Mesenchymal stem cell (in vitro differentiated cells and primary cell): ENCODE measurements at regions not wholly inside any gene's neighbourhood (a gene's known extent, or its start where the extent isn't known, plus 50 kb on each side); places are given as distances from the start of the nearest gene placed in this dataset.

Source experiments
- DNase-seq: peaks from one replicate; pipeline ENCODE4 v3.0.0-alpha.2; 2013
- H2AFZ ChIP-seq: one replicate; pipeline ENCODE4 v1.6.1; 2013; ENCODE audit warnings: low read depth, mild to moderate bottlenecking, control low read depth, inconsistent platforms, low read length, moderate library complexity
- H2AK5ac ChIP-seq: 2 replicates; pipeline ENCODE4 v1.6.1; 2013; ENCODE audit warnings: low read length, moderate library complexity, mild to moderate bottlenecking, inconsistent platforms; ENCODE audit not compliant: severe bottlenecking
- H2BK120ac ChIP-seq: one replicate; pipeline ENCODE4 v1.6.1; 2013; ENCODE audit warnings: low read depth, mild to moderate bottlenecking, inconsistent platforms, low read length, moderate library complexity
- H2BK12ac ChIP-seq, 2 experiments: one replicate each; pipeline ENCODE4 v1.6.1; 2013; ENCODE audit warnings: inconsistent platforms in 2 of 2, low read length in 2 of 2, mild to moderate bottlenecking in 2 of 2, moderate library complexity in 2 of 2, control low read depth in 1 of 2
- H2BK15ac ChIP-seq: one replicate; pipeline ENCODE4 v1.6.1; 2013; ENCODE audit warnings: mild to moderate bottlenecking, low read depth, inconsistent platforms; ENCODE audit not compliant: poor library complexity, severe bottlenecking
- H2BK5ac ChIP-seq: 2 replicates; pipeline ENCODE4 v1.6.1; 2013; ENCODE audit warnings: low read depth, mild to moderate bottlenecking, low read length, control low read depth, inconsistent platforms; ENCODE audit not compliant: poor library complexity, severe bottlenecking
- H3K14ac ChIP-seq, 2 experiments: one replicate each; pipeline ENCODE4 v1.6.1; 2013; ENCODE audit warnings: inconsistent platforms in 2 of 2, low read length in 2 of 2, control low read depth in 1 of 2, mild to moderate bottlenecking in 1 of 2, moderate library complexity in 1 of 2
- H3K18ac ChIP-seq, 2 experiments: one replicate each; pipeline ENCODE4 v1.6.1; 2013; ENCODE audit warnings: inconsistent platforms in 2 of 2, low read length in 2 of 2, control low read depth in 1 of 2, low read depth in 1 of 2, mild to moderate bottlenecking in 1 of 2
- H3K23ac ChIP-seq, 2 experiments: one replicate each; pipeline ENCODE4 v1.6.1; 2013; ENCODE audit warnings: inconsistent platforms in 2 of 2, low read length in 2 of 2, mild to moderate bottlenecking in 2 of 2, moderate library complexity in 2 of 2, control low read depth in 1 of 2
- H3K27ac ChIP-seq: 2 replicates; pipeline ENCODE4 v1.5.1; 2013; ENCODE audit warnings: mild to moderate bottlenecking, moderate library complexity, low read length, control low read depth, inconsistent platforms; ENCODE audit not compliant: poor library complexity, severe bottlenecking
- H3K27me3 ChIP-seq, 2 experiments: 2 replicates each; pipeline versions ENCODE4 v1.6.1 to v1.7.0; 2013; ENCODE audit warnings: low read length in 2 of 2, mild to moderate bottlenecking in 2 of 2, moderate library complexity in 2 of 2, control low read depth in 1 of 2, inconsistent platforms in 1 of 2; ENCODE audit not compliant: control insufficient read depth in 1 of 2, insufficient read depth in 1 of 2
- H3K36me3 ChIP-seq, 2 experiments: 2 replicates each; pipeline versions ENCODE4 v1.6.1 to v1.7.0; 2013; ENCODE audit warnings: low read length in 2 of 2, control low read depth in 1 of 2, inconsistent platforms in 1 of 2, low read depth in 1 of 2, mild to moderate bottlenecking in 1 of 2; ENCODE audit not compliant: insufficient read depth in 2 of 2, control insufficient read depth in 1 of 2
- H3K4ac ChIP-seq, 2 experiments: one replicate each; pipeline ENCODE4 v1.6.1; 2013; ENCODE audit warnings: inconsistent platforms in 2 of 2, low read length in 2 of 2, mild to moderate bottlenecking in 2 of 2, moderate library complexity in 2 of 2, control low read depth in 1 of 2, low read depth in 1 of 2
- H3K4me1 ChIP-seq: 2 replicates; pipeline ENCODE4 v1.6.1; 2013; ENCODE audit warnings: low read depth, low read length, control low read depth; ENCODE audit not compliant: control insufficient read depth, insufficient read depth
- H3K4me2 ChIP-seq: 2 replicates; pipeline ENCODE4 v1.6.1; 2013; ENCODE audit warnings: low read length, mild to moderate bottlenecking, inconsistent platforms; ENCODE audit not compliant: poor library complexity, severe bottlenecking
- H3K4me3 ChIP-seq, 2 experiments: 2 replicates each; pipeline versions ENCODE4 v1.5.1 to v1.7.0; 2013; ENCODE audit warnings: low read length in 2 of 2, mild to moderate bottlenecking in 2 of 2, control low read depth in 1 of 2, low read depth in 1 of 2; ENCODE audit not compliant: insufficient read depth in 1 of 2
- H3K79me1 ChIP-seq: replicated peaks from 2 replicates; pipeline ENCODE4 v1.6.1; 2013; ENCODE audit warnings: mild to moderate bottlenecking, control low read depth, low read length, inconsistent platforms; ENCODE audit not compliant: poor library complexity, severe bottlenecking
- H3K9ac ChIP-seq: 2 replicates; pipeline ENCODE4 v1.7.0; 2013; ENCODE audit warnings: mild to moderate bottlenecking, low read length, moderate library complexity
- H3K9me3 ChIP-seq: 2 replicates; pipeline ENCODE4 v1.7.0; 2013; ENCODE audit warnings: mild to moderate bottlenecking, low read length; ENCODE audit not compliant: control insufficient read depth
- H4K8ac ChIP-seq: one replicate; pipeline ENCODE4 v1.6.1; 2013; ENCODE audit warnings: inconsistent platforms, mild to moderate bottlenecking, low read length, moderate library complexity
- H4K91ac ChIP-seq: one replicate; pipeline ENCODE4 v1.6.1; 2013; ENCODE audit warnings: mild to moderate bottlenecking, low read length, inconsistent platforms
- WGBS: methylation state at CpG from one replicate; pipeline ENCODE4 v1.1.7; 2013; ENCODE audit warnings: mixed read lengths; 5-methylcytosine and 5-hydroxymethylcytosine counted together

GRCh38 chr14:38788060-38788459 lies 315.0 kb downstream of the SEC23A start:
- H2BK12ac ChIP-seq, result no peak overlapping the region
- no peaks in the 10 kb centered on the region for H3K27me3 ChIP-seq
- no peak overlapping the region for H3K9ac ChIP-seq
- H3K4me1 ChIP-seq, result no peaks in the 10 kb centered on the region
- no peak overlapping the region for H3K27ac ChIP-seq
- WGBS, result 91% methylated on average over 3 of the region's 4 CpGs
- H2BK120ac ChIP-seq, result no peak overlapping the region
- H3K18ac ChIP-seq, result no peak overlapping the region
- no peak overlapping the region for H3K4ac ChIP-seq
- no peak overlapping the region for H2AFZ ChIP-seq
- H3K36me3 ChIP-seq, result no peaks in the 10 kb centered on the region
- H4K8ac ChIP-seq, result no peak overlapping the region
- H3K79me1 ChIP-seq, result no peaks in the 10 kb centered on the region
- no peak overlapping the region for H4K91ac ChIP-seq
- H3K23ac ChIP-seq, result no peak overlapping the region
- H2BK15ac ChIP-seq, result no peak overlapping the region
- H3K9me3 ChIP-seq, result no peaks in the 10 kb centered on the region
- H3K4me2 ChIP-seq, result no peak overlapping the region
- DNase-seq, result no peak
- H2BK5ac ChIP-seq, result no peak overlapping the region
- no peak overlapping the region for H3K4me3 ChIP-seq
- H3K14ac ChIP-seq, result no peak overlapping the region
- no peak overlapping the region for H2AK5ac ChIP-seq

- H3K14ac ChIP-seq, result no peak overlapping the region
- DNase-seq, result no peak
- H3K9me3 ChIP-seq, result no peaks in the 10 kb centered on the region
- H3K27me3 ChIP-seq, result no peaks in the 10 kb centered on the region
- no peak overlapping the region for H3K4me3 ChIP-seq
- no peak overlapping the region for H4K8ac ChIP-seq
- H4K91ac ChIP-seq, result no peak overlapping the region
- H3K27ac ChIP-seq, result no peak overlapping the region
- H3K23ac ChIP-seq, result no peak overlapping the region
- H3K18ac ChIP-seq, result no peak overlapping the region
- H3K4me1 ChIP-seq, result no peaks in the 10 kb centered on the region
- H2AK5ac ChIP-seq, result no peak overlapping the region
- H2AFZ ChIP-seq, result no peak overlapping the region
- H2BK12ac ChIP-seq, result no peak overlapping the region
- H2BK120ac ChIP-seq, result no peak overlapping the region
- H3K4ac ChIP-seq, result no peak overlapping the region
- H3K9ac ChIP-seq, result no peak overlapping the region
- H3K4me2 ChIP-seq, result no peak overlapping the region
- H2BK15ac ChIP-seq, result no peak overlapping the region
- H3K36me3 ChIP-seq, result no peaks in the 10 kb centered on the region
- no peaks in the 10 kb centered on the region for H3K79me1 ChIP-seq
- no peak overlapping the region for H2BK5ac ChIP-seq
These were observed 316.1 kb downstream of the SEC23A start for GRCh38 chr14:38786921-38787320.

- Histone ChIP-seq H3K27ac (no peak overlapping the region), H2AK5ac (no peak overlapping the region), H2BK5ac (no peak overlapping the region), H3K18ac (no peak overlapping the region), H2AFZ (no peak overlapping the region), H3K79me1 (no peaks in the 10 kb centered on the region), H3K4me3 (no peak overlapping the region), H3K14ac (no peak overlapping the region), H3K4me1 (no peaks in the 10 kb centered on the region), H3K4me2 (no peak overlapping the region), H3K9ac (no peak overlapping the region), H3K23ac (no peak overlapping the region), H4K91ac (no peak overlapping the region), H2BK120ac (no peak overlapping the region), H3K4ac (no peak overlapping the region), H2BK12ac (no peak overlapping the region), H3K9me3 (no peaks in the 10 kb centered on the region), H3K27me3 (no peaks in the 10 kb centered on the region), H3K36me3 (no peaks in the 10 kb centered on the region), H2BK15ac (no peak overlapping the region), H4K8ac (no peak overlapping the region)
- 95% methylated on average over 1 of the region's 1 CpG for WGBS
- DNase-seq, result no peak
These were observed 325.6 kb downstream of the SEC23A start for GRCh38 chr14:38777401-38777800.

- Histone ChIP-seq H3K27me3 (no peaks in the 10 kb centered on the region), H3K4ac (no peak overlapping the region), H2AFZ (no peak overlapping the region), H2AK5ac (no peak overlapping the region), H2BK120ac (no peak overlapping the region), H2BK15ac (no peak overlapping the region), H3K4me3 (no peak overlapping the region), H3K36me3 (no peaks in the 10 kb centered on the region), H3K79me1 (no peaks in the 10 kb centered on the region), H3K9ac (no peak overlapping the region), H4K91ac (no peak overlapping the region), H3K14ac (no peak overlapping the region), H3K9me3 (no peaks in the 10 kb centered on the region), H3K4me1 (no peaks in the 10 kb centered on the region), H4K8ac (no peak overlapping the region), H3K27ac (no peak overlapping the region), H3K4me2 (no peak overlapping the region), H2BK12ac (no peak overlapping the region), H2BK5ac (no peak overlapping the region), H3K23ac (no peak overlapping the region), H3K18ac (no peak overlapping the region)
- WGBS, result 100% methylated on average over 1 of the region's 1 CpG
- DNase-seq, result no peak
These were observed 327.0 kb downstream of the SEC23A start for GRCh38 chr14:38775986-38776385.
